HG03135 (cell line): ENCODE measurements at regions not wholly inside any gene's neighbourhood (a gene's known extent, or its start where the extent isn't known, plus 50 kb on each side); places are given as distances from the start of the nearest gene placed in this dataset.
"Not testable (repeated sequence)": the region's sequence is repeated elsewhere in the genome, so short reads cannot be mapped to it uniquely, and the experiment has no call there.

Experiments
- ATAC-seq: cut with Tn5 transposase; IDR thresholded peaks from one replicate; pipeline ENCODE4 v1.9.1; 2021; ENCODE audit warnings: mild to moderate bottlenecking, moderate library complexity; ENCODE audit not compliant: unreplicated experiment

DNA sequence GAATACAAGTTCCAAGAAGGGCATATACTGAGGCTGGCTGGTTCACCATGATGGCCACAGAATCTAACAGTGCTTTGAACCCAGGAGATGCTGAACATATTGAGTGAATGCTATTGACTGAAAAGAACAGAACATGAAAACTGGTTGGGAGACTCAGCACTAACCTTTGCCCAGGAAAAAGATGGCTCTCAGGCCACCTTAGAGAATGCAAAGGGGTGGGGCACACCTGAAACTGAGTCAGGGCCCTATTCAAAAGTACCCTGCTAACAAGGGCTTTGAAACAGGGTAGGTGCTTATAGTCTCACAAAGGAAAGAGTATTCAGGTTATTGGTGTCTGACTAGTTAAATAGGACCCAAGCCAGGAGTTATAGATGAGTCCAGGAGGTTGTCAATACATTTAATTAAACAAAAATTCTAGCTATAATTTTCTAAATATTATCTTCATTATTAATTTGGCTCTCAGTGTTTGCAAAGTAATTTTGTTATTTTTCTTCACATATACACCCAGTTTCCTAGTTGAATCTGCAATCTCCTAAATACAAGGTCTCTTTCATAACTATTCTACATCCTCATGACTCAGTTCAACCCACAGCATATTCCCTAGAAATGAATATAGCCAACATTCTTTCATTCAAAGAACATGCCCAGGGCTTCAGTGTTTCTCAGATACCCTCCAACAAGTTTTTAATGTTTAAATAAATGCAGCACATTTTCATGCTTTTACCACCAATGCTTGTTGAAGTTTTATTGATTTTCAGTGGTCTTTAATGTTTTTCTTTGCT lies 144.2 kb upstream of the RAPGEF2 start:
- ATAC-seq = no peak

DNA sequence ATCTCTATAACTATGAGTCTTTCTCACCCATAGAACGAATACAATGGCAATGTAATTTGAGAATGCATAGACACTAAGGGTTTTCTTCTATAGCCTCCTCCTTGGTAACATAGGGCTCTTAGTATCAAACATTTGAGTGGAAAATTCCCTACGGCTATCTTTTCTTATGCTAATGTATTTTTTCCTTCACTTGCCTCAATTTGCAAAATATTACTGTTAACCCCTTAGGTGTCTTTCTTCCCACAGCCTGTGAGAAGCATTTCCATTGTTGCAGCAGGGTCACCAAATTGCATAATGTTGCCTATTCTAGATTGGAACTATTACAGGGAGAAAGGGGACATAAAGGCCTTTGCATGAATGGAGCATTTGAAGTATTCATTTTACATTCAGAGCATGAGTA lies 140.5 kb upstream of the RAPGEF2 start:
- ATAC-seq = no peak

DNA sequence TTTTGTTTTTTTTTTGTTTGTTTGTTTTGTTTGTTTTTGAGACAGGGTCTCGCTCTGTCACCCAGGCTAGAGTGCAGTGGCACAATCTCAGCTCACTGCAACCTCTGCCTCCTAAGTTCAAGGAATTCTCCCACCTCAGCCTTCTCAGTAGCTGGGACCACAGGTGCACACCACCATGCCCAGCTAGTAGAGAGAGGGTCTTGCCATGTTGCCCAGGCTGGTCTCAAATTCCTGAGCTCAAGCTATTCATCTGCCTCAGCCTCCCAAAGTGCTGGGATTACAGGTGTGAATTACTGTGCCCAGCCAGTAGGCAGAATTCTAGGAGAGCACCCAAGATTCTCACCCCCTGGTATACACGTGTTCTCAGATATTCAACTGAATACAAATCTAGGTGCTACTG lies 139.6 kb upstream of the RAPGEF2 start:
- not testable (repeated sequence) for ATAC-seq

DNA sequence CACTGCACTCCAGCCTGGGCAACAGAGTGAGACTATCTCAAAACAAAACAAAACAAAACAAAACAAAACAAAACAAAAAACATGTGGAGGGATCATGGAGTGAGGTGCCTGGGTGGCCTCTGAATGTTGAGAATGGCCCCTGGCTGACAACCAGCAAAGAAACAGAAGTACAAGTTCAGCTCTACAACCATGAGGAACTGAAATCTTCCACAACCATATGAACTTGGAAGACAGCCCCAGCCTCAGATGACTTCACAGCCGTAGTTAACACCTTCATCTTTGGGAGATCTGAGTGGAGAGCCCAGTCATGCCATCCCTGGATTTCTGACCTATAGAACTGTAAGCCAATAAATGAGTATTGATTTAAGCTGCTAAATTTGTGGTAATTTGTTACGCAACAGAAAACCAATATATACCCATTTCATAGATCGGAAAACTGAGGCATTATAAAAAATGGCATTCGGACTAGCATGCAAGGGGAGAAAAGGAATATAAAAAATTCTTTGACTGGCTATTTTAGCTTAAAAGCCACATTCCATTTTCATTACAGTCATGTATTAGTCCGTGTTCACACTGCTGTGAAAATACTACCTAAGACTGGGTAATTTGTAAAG lies 138.7 kb upstream of the RAPGEF2 start:
- no peak for ATAC-seq

DNA sequence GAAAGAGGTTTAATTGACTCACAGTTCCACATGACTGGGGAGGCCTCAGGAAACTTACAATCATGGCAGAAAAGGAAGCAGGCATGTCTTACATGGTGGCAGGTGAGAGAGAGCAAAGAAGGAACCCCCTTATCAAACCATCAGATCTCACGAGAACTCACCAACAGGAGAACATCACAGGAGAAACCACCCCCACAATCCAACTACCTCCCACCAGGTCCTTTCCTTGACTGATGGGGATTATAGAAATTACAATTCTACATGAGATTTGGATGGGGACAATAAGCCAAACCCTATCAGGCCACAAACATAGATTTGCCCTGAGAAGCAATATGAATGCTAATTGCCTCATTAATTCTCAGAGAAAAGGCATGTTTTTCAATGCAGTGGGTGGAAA lies 138.2 kb upstream of the RAPGEF2 start:
- ATAC-seq = no peak

DNA sequence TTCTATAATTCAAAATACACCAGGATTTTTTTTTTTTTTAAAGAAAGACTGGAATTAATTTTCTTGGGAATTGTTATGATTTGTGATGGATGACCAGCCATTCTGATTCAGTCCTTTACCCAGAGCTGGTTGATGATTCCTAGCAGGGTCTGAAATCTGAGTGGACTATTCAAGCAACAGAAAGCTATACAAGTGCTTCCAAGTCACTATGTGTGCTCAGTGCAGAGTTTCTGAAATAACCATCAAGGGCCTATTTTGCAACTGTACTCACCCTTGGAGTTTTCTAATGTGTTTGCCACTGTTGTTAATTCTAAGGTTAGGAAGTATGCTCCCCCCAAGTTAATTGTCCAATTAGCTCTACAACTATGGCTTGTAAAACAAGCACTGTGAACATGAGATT lies 137.7 kb upstream of the RAPGEF2 start:
- ATAC-seq = no peak

DNA sequence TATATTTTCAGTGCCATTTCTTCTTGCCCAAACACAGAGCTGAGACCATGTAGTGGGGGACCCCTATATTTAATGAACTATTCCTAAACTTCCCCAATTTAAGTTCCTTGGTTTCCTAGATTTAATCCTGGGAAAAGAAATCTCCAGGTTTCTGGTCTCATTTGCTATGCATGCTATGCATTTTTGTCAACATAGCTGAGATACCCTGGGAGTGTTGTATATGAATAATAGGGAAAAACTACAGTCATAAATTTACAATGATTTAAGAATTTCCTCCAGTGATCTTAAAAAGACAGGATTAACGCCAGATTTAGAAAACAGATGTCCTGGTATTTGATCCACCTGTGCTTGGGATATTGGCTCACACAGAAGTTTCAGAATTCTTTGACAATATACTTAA lies 136.8 kb upstream of the RAPGEF2 start:
- ATAC-seq = no peak

DNA sequence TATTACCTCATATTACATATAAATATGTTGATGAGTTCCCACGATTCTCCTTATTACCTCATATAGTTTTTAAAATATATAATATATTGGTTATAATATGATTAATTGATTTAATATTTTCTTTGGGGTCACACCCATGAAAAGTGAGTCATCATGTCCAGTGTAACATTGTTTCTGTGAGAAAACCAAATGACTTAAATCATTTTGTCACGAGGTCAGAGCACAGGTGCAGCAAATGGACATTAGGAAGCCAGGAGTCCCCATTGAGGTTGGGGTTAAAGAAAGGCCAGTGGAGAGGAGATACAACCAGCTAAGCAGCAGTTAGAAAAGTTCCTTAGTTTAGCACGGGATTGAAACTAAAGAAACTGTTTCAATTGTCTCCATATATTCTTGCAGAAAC lies 133.9 kb upstream of the RAPGEF2 start:
- ATAC-seq = no peak

DNA sequence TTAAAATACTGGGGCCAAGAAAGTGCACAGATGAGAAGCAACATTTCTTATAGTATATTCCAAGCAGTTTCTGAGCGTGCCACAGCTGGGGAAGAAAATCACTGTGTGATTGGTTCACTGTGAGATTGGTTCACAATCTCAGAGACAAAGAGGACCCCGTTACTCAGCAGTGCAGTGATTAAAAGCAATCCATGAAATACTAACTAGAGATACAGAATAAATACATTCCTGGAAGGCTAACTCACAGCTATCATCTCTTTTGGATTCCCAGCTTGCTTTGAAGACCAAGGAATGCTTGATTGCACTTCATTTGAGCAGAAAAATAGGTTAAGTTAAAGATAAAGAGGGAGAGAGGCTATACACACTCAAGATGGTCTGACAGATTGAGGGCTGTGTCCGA lies 132.1 kb upstream of the RAPGEF2 start:
- no peak for ATAC-seq

DNA sequence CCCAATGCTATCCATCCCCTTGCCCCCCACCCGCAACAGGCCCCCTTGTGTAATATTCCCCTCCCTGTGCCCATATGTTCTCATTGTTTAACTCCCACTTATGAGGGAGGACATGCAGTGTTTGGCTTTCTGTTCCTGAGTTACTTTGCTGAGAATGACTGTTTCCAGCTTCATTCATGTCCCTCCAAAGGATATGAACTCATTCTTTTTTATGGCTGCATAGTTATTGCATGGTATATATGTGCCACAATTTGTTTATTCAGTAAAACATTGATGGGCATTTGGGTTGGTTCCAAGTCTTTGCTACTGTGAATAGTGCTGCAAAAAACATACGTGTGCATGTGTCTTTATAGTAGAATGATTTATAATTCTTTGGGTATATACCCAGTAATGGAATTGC lies 128.4 kb upstream of the RAPGEF2 start:
- not testable (repeated sequence) for ATAC-seq

DNA sequence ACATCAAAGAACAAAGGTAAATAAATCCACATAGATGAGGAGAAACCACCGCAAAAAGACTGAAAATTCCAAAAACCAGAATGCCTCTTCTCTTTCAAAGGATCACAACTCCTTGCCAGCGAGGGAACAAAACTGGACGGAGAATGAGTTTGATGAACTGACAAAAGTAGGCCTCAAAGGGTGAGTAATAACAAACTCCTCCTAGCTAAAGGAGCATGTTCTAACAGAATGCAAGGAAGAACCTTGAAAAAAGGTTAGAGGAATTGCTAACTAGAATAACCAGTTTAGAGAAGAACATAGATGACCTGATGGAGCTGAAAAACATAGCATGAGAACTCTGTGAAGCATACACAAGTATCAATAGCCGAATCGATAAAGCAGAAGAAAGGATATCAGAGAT lies 122.2 kb upstream of the RAPGEF2 start:
- ATAC-seq = not testable (repeated sequence)

DNA sequence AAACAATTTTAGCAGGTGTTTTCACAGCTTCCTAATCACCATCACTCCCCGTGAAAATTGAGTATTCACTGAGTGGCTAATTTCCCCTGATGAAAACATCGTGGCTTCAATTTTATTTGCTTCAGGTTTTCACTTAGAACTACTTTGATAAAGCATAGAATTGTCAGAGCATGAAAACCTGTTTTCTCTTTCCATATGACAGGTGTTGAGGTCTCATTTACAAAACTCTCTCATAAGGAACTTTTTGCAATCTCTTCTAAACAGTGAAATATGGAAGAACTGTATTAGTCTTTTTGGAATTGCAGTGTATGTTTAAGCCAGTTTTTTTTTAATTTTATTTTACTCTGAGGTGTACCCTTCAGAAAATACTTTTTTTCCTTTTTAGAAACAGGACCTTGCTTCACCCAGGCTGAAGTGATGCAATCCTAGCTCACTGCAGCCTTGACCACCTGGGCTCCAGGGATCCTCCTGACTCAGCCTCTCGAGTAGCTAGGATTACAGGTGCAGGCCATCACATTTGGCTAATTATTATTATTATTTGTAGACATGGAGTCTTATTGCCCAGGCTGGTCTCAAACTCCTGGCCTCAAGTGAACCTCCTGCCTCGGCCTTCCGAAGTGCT lies 111.2 kb upstream of the RAPGEF2 start:
- ATAC-seq = no peak

DNA sequence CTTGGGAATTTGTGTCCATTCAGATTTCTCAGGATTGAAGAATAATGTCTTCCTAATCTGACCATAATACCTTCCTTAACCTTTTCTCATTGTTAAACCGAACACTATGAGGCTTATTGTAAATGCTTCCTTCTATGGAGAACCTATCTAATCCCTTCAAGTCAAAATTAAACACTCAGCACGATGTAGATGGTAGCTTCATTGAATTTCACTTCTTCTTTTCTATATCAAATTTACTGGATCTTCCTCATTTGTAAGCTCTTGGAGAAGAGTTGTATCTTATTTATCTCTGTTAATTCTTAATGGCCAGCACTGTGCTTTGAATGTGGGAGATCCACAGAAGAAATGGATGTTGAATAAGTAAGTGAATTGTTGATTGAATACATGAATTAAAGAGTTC lies 109.0 kb upstream of the RAPGEF2 start:
- ATAC-seq = no peak

DNA sequence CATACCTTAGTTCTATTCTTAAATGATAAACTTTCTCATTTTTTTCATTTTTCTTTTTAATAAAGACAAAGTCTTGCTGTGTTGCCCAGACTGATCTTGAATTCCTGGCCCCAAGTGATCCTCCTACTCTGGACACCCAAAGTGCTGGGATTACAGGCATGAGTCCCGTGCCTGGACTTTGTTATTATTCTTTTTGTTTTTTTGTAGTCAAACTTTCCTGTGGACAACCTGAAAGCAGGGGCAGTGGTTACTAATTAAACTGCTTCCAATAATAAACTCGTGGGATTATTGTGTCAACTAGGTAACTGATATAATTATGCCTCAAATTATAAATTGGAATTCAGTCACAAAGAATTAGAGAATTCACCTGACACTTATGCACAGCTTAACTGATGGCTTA lies 107.8 kb upstream of the RAPGEF2 start:
- ATAC-seq = no peak

DNA sequence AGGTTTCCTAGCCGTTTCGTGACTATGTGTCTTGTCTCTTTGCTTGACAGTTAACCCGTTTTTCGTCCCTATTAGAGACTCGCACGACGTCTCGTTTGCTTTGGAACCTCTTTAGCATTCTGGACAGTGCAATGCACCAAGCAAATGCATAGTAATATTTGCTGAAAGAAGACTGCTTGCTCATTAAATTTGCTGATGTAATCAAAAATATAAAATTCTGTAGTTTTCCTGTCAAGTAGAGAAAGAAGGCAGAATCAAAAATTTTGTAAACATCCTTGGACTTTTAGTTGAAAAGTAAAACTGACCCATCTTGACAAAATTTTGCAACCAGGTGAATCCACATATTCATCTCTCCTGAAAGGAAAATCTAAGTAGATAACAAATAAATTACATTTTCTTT lies 106.9 kb upstream of the RAPGEF2 start:
- no peak for ATAC-seq

DNA sequence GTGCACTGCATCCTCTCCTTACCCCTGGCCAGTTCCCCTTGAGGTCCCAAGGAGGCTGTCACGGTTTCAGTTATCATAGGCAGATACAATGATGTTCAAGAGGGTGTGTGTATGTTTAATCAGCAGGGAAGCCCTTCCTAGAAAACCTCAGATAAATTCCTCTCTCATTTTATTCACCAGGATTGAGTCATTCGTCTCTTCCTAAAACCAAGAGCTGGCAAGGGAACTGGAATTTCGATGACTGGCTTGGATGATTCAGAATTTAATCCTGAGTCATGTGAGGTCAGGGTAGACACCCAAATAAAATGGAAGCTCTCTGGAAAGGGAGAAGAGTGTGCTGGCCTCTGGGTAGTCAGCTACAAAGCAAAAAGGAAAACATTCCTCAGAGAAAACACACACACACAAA lies 106.2 kb upstream of the RAPGEF2 start:
- no peak for ATAC-seq

DNA sequence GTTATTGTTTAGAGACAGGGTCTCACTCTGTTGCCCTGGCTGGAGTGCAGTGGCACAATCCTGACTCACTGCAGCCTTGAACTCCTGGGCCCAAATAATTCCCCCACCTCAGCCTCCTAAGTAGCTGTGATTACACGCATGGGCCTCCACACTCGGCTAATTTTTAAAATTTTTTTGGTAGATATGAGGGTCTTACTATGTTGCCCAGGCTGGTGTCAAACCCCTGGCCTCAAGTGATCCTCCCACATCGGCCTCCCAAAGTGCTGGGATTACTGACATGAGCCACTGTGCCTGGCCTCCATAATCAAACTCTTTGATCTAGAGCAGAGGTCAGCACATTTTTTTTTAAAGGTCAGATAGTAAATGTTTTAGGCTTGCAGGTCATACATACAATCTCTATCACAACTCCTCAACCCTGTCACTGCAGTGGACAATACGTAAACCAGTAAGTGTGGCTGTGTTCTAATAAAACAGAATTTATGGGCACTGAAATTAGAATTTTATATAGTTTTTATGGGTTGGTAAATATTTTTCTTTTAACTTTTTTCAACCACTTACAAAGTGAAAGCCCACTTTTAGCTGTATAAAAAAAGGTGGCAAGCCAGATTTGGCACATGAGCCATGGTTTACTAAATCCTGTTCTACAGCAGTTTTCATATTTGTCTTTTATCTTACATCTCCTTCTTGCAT lies 105.1 kb upstream of the RAPGEF2 start:
- no peak for ATAC-seq

DNA sequence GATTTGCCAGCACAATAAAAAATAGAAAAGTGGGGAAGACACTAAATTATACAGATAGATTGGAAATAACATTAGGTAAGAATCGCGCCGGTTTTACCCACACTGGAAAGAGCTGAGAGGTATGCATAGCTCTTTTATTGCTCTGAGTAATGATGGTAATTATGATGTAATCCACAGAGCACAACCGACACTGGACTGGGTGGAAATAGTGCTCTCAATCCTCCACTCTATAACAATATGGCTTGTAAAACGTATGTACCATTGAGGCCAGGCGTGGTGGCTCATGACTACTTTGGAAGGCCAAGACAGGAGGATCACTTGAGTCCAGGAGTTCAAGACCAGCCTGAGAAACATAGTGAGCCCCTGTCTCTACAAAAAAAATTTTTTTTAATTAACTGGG lies 104.3 kb upstream of the RAPGEF2 start:
- no peak for ATAC-seq

DNA sequence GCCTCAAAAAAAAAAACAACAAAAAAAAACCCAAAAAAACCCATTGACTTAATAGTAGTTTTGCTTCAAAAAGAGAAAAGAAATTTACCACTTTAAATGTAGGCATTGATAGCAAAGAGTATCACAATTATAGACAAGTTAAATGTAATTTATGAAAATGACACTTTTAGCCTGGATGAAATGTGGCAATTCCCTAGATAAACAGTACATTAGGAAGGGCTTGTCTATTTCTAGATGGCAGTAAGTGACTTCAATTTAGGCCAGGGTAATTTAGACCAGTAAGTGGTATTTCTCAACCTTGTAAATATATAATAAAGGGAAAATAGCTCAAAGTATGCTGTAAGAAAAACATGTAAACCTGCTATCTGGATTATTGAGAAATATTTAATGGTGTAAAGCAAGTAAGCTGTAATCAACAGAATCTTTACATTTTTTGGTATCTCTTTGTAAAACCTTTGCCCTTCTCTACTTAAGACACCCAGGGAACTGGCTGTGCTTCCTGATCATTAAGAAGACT lies 103.7 kb upstream of the RAPGEF2 start:
- no peak for ATAC-seq

DNA sequence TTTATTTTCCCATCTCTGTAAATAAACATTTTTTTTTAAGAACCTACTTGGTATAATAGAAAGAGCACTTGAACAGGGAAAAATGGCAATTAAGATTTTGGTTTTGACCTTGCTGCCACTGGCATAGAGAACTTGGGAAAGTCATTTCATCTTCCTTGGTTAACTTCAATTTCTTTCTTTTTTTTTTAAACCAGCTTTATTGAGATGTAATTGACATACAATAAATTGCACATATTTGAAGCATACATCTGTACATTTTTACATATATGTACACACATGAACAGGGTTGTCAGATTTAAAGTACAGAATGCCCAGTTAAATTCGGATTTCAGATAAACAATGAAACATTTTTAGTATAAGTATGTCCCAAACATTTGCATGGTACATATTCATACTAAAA lies 103.0 kb upstream of the RAPGEF2 start:
- ATAC-seq = no peak

DNA sequence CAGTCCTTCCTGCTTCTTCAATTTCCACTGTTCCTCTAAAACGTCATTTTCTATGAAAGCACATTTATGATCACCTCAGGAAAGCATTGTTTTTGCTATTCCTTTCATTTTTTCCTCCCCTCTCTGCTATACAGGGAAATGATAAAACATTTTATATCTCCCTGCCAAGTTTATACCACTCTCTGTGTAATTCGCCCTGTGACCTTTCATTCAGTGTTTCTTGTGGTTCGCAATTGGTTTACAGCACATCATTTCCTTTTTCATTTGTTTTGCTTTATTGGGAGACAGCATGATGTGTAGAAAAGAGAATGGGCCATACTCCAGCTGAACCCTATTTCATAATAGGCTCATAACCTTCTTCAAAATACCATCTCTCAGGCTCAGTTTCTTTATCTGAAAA lies 99.9 kb upstream of the RAPGEF2 start:
- ATAC-seq = no peak
